A549 (cell line): ENCODE measurements at regions not wholly inside any gene's neighbourhood (a gene's known extent, or its start where the extent isn't known, plus 50 kb on each side); places are given as distances from the start of the nearest gene placed in this dataset.

ENCODE experiments used
- CHD2 ChIP-seq: fragments of 150-350 bp; IDR thresholded peaks from 2 replicates; pipeline ENCODE4 v1.6.1; 2014; ENCODE audit warnings: low read length; ENCODE audit not compliant: partially characterized antibody
- EHMT2 ChIP-seq: fragments of 200-600 bp; sonication (generic); IDR thresholded peaks from 2 replicates; pipeline ENCODE4 v1.6.1; 2016; ENCODE audit warnings: antibody characterized with exemption, low read depth, mild to moderate bottlenecking, moderate library complexity
- EP300 ChIP-seq, 2 experiments: fragments of >200 bp; sonication (Bioruptor Twin); formaldehyde crosslinking; IDR thresholded peaks; 2 replicates in 1 of 2; 3 replicates in 1 of 2; pipeline ENCODE4 v1.6.1; 2016 to 2017
- FOSL2 ChIP-seq, 2 experiments: fragments of 450-650 bp in 1 of 2; fragments of >200 bp in 1 of 2; sonication (Bioruptor Twin) in 1 of 2; formaldehyde crosslinking; IDR thresholded peaks; 2 replicates each; pipeline versions ENCODE4 v1.5.0 to v1.6.1; 2016 to 2020; ENCODE audit warnings: mild to moderate bottlenecking in 1 of 2, moderate library complexity in 1 of 2
- HMGXB4 ChIP-seq: fragments of 250-450 bp; sonication (Bioruptor Pico); IDR thresholded peaks from 2 replicates; pipeline ENCODE4 v1.5.0; 2021; ENCODE audit warnings: mild to moderate bottlenecking, moderate library complexity, borderline replicate concordance
- MAX ChIP-seq: IDR thresholded peaks from 2 replicates; pipeline ENCODE4 v1.6.1; 2012
- MYC ChIP-seq: IDR thresholded peaks from 2 replicates; pipeline ENCODE4 v1.6.1; 2012; ENCODE audit warnings: mild to moderate bottlenecking, inconsistent platforms, low read length, improper control_type of control experiment, borderline replicate concordance
- NR3C1 ChIP-seq: fragments of >200 bp; sonication (Bioruptor Twin); formaldehyde crosslinking; IDR thresholded peaks from 3 replicates; pipeline ENCODE4 v1.6.1; 2017
- PBX3 ChIP-seq: IDR thresholded peaks from 2 replicates; pipeline ENCODE4 v1.6.1; 2012
- POLR2A ChIP-seq: IDR thresholded peaks from 2 replicates; pipeline ENCODE4 v1.6.1; 2012; ENCODE audit warnings: mild to moderate bottlenecking, low read length
- RAD21 ChIP-seq, 2 experiments: fragments of >200 bp in 1 of 2; sonication (Bioruptor Twin) in 1 of 2; formaldehyde crosslinking in 1 of 2; IDR thresholded peaks in 1 of 2; conservative IDR thresholded peaks in 1 of 2; 2 replicates in 1 of 2; 3 replicates in 1 of 2; pipeline ENCODE4 v1.6.1; 2012 to 2018; ENCODE audit warnings: inconsistent platforms in 1 of 2
- REST ChIP-seq: fragments of 200-600 bp; sonication (generic); IDR thresholded peaks from 2 replicates; pipeline ENCODE4 v1.6.1; 2016; ENCODE audit warnings: antibody characterized with exemption, mild to moderate bottlenecking, moderate library complexity
- TF ChIP-seq, protein P1 (sequence below): fragments of >200 bp; sonication (Bioruptor Twin); formaldehyde crosslinking; IDR thresholded peaks from 3 replicates; pipeline ENCODE4 v1.5.1; 2016

- TF ChIP-seq, protein P1, sequence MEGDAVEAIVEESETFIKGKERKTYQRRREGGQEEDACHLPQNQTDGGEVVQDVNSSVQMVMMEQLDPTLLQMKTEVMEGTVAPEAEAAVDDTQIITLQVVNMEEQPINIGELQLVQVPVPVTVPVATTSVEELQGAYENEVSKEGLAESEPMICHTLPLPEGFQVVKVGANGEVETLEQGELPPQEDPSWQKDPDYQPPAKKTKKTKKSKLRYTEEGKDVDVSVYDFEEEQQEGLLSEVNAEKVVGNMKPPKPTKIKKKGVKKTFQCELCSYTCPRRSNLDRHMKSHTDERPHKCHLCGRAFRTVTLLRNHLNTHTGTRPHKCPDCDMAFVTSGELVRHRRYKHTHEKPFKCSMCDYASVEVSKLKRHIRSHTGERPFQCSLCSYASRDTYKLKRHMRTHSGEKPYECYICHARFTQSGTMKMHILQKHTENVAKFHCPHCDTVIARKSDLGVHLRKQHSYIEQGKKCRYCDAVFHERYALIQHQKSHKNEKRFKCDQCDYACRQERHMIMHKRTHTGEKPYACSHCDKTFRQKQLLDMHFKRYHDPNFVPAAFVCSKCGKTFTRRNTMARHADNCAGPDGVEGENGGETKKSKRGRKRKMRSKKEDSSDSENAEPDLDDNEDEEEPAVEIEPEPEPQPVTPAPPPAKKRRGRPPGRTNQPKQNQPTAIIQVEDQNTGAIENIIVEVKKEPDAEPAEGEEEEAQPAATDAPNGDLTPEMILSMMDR: no peak
- TF ChIP-seq FOSL2 (IDR thresholded peaks at IDR 0.05) (no peak), FOSL2 (CRISPR knock-in tag; IDR thresholded peaks at IDR 0.05) (no peak), EP300 (IDR thresholded peaks at IDR 0.05) (no peak), RAD21 (conservative IDR thresholded peaks at IDR 0.05 in 1 of 2, IDR thresholded peaks at IDR 0.05 in 1 of 2) (no peak), POLR2A (no peak), MYC (no peak), MAX (no peak), CHD2 (no peak), EHMT2 (no peak), REST (no peak), PBX3 (no peak), HMGXB4 (no peak), NR3C1 (no peak)
Observed at GRCh38 chr3:124044956-124045355, 53.0 kb upstream of the ROPN1 start.
